HCT116 (cell line): ENCODE measurements at regions not wholly inside any gene's neighbourhood (a gene's known extent, or its start where the extent isn't known, plus 50 kb on each side); places are given as distances from the start of the nearest gene placed in this dataset.

ENCODE experiments used
- ATAC-seq: fragments of 200-7000 bp; cut with Tn5 transposase; 2 replicates; pipeline ENCODE4 v1.9.1; 2020; ENCODE audit warnings: mild to moderate bottlenecking, moderate library complexity
- BruUV-seq: library from RNA; stranded (reverse); fragments of 400-500 nt; replicated peaks from 2 replicates; lab custom pipeline; 2021; lab: Mats Ljungman, UMichigan
- CTCF ChIA-PET: fragments of 300-600 bp; sonication (Branson Sonifier 250); formaldehyde crosslinking; loops from one replicate; lab custom pipeline; 2021; ENCODE audit warnings: antibody characterized with exemption; lab: Charles Lee
- POLR2A ChIA-PET: fragments of 300-600, 350-600 bp; sonication (Branson Sonifier 250); formaldehyde crosslinking; loops from one replicate; lab custom pipeline; 2021; ENCODE audit warnings: antibody characterized with exemption; lab: Charles Lee
- RAD21 ChIA-PET, 2 experiments: fragments of 300-600 bp; sonication (Branson Sonifier 250); formaldehyde crosslinking; loops; one replicate each; lab custom pipeline; 2023; ENCODE audit warnings: low total read pairs in 2 of 2; ENCODE audit not compliant: uncharacterized antibody in 2 of 2, unreplicated experiment in 2 of 2, low non-redundant PET in 1 of 2; lab: Charles Lee
- DNase-seq: peaks from one replicate; pipeline ENCODE4 v3.0.0-alpha.2; 2010; ENCODE audit warnings: low read depth, low spot score
- H2AFZ ChIP-seq: fragments of 200-600 bp; shearing (Covaris generic), sonication (generic); 2 replicates; pipeline ENCODE4 v1.6.1; 2017; ENCODE audit warnings: low read depth, mixed run types, mixed read lengths, antibody characterized with exemption, low read length; ENCODE audit not compliant: poor library complexity, severe bottlenecking
- H3K27ac ChIP-seq: 2 replicates; pipeline ENCODE4 v1.5.1; 2012; ENCODE audit warnings: low read depth, low read length
- H3K27me3 ChIP-seq: fragments of 200-600 bp; sonication (generic); 2 replicates; pipeline ENCODE4 v1.6.1; 2016; ENCODE audit warnings: mixed run types, low read length, mixed read lengths; ENCODE audit not compliant: insufficient read depth
- H3K36me3 ChIP-seq, 2 experiments: fragments of 200-500 bp in 1 of 2; fragments of 200-600 bp in 1 of 2; sonication (Bioruptor generic) in 1 of 2; sonication (generic) in 1 of 2; 2 replicates each; pipeline versions ENCODE4 v1.5.1 to v1.6.1; 2014 to 2016; ENCODE audit warnings: low read length in 2 of 2, inconsistent platforms in 1 of 2, mixed read lengths in 1 of 2, mixed run types in 1 of 2; ENCODE audit not compliant: insufficient read depth in 2 of 2, control insufficient read depth in 1 of 2
- H3K4me1 ChIP-seq, 2 experiments: fragments of 200-600 bp in 1 of 2; sonication (generic) in 1 of 2; 2 replicates each; pipeline versions ENCODE4 v1.5.1 to v1.6.1; 2012 to 2017; ENCODE audit warnings: low read length in 2 of 2, inconsistent platforms in 1 of 2, mild to moderate bottlenecking in 1 of 2, mixed read lengths in 1 of 2, mixed run types in 1 of 2, moderate library complexity in 1 of 2; ENCODE audit not compliant: insufficient read depth in 2 of 2, control insufficient read depth in 1 of 2
- H3K4me2 ChIP-seq: fragments of 200-600 bp; sonication (generic); 2 replicates; pipeline ENCODE4 v1.6.1; 2017; ENCODE audit warnings: mixed run types, low read length, mixed read lengths
- H3K4me3 ChIP-seq, 2 experiments: fragments of 200-600 bp in 1 of 2; sonication (generic) in 1 of 2; replicated peaks in 1 of 2; 2 replicates each; pipeline ENCODE4 v1.5.1; 2011 to 2016; ENCODE audit warnings: low read length in 2 of 2, control low read depth in 1 of 2, low read depth in 1 of 2, mild to moderate bottlenecking in 1 of 2, mixed read lengths in 1 of 2, mixed run types in 1 of 2
- H3K79me2 ChIP-seq: fragments of 200-600 bp; sonication (generic); 2 replicates; pipeline ENCODE4 v1.6.1; 2017; ENCODE audit warnings: mild to moderate bottlenecking, mixed run types, low read length, moderate library complexity, mixed read lengths; ENCODE audit not compliant: insufficient read depth
- H3K9ac ChIP-seq: fragments of 200-600 bp; sonication (generic); 2 replicates; pipeline ENCODE4 v1.6.1; 2016; ENCODE audit warnings: low read length, mixed read lengths
- H3K9me2 ChIP-seq: fragments of 200-600 bp; sonication (generic), shearing (Covaris generic); 2 replicates; pipeline ENCODE4 v1.6.1; 2017; ENCODE audit warnings: mixed run types, mild to moderate bottlenecking, moderate library complexity; ENCODE audit not compliant: insufficient read depth
- H3K9me3 ChIP-seq, 2 experiments: fragments of 200-500 bp in 1 of 2; fragments of 200-600 bp in 1 of 2; sonication (Bioruptor generic) in 1 of 2; sonication (generic) in 1 of 2; 2 replicates each; pipeline ENCODE4 v1.6.1; 2014 to 2017; ENCODE audit warnings: low read length in 2 of 2, mixed read lengths in 2 of 2, inconsistent platforms in 1 of 2, low read depth in 1 of 2, mild to moderate bottlenecking in 1 of 2, mixed run types in 1 of 2, moderate library complexity in 1 of 2; ENCODE audit not compliant: control insufficient read depth in 1 of 2, insufficient read depth in 1 of 2
- H4K20me1 ChIP-seq: fragments of 200-600 bp; sonication (generic), shearing (Covaris generic); 2 replicates; pipeline ENCODE4 v1.6.1; 2017; ENCODE audit warnings: mixed run types, mild to moderate bottlenecking, moderate library complexity; ENCODE audit not compliant: insufficient read depth
- CBX3 ChIP-seq: IDR thresholded peaks from 2 replicates; pipeline ENCODE4 v1.6.1; 2012; ENCODE audit warnings: low read depth
- CEBPB ChIP-seq: IDR thresholded peaks from 2 replicates; pipeline ENCODE4 v1.6.1; 2012; ENCODE audit warnings: low read depth
- EGR1 ChIP-seq: IDR thresholded peaks from 2 replicates; pipeline ENCODE4 v1.6.1; 2012; ENCODE audit warnings: low read depth
- ELF1 ChIP-seq: IDR thresholded peaks from 2 replicates; pipeline ENCODE4 v1.6.1; 2012; ENCODE audit warnings: low read depth, borderline replicate concordance
- EZH2 ChIP-seq: fragments of 200-600 bp; sonication (generic); IDR thresholded peaks from 2 replicates; pipeline ENCODE4 v1.6.1; 2017; ENCODE audit warnings: antibody characterized with exemption, mixed run types
- EZH2phosphoT487 ChIP-seq: fragments of 200-600 bp; IDR thresholded peaks from 2 replicates; pipeline ENCODE4 v1.6.1; 2018; ENCODE audit warnings: antibody characterized with exemption, borderline replicate concordance
- JUND ChIP-seq: IDR thresholded peaks from 2 replicates; pipeline ENCODE4 v1.6.1; 2012
- POLR2A ChIP-seq: IDR thresholded peaks from 2 replicates; pipeline ENCODE4 v1.7.0; 2011; ENCODE audit warnings: borderline replicate concordance; ENCODE audit not compliant: insufficient read depth, insufficient read length; ENCODE audit errors: extremely low read depth
- RAD21 ChIP-seq: IDR thresholded peaks from 2 replicates; pipeline ENCODE4 v1.6.1; 2012; ENCODE audit warnings: low read depth, mild to moderate bottlenecking
- SIN3A ChIP-seq: IDR thresholded peaks from 2 replicates; pipeline ENCODE4 v1.6.1; 2012; ENCODE audit warnings: low read depth
- SP1 ChIP-seq: IDR thresholded peaks from 2 replicates; pipeline ENCODE4 v1.6.1; 2012; ENCODE audit warnings: low read depth
- SRF ChIP-seq: IDR thresholded peaks from 2 replicates; pipeline ENCODE4 v1.6.1; 2012; ENCODE audit warnings: low read depth
- TCF7L2 ChIP-seq: IDR thresholded peaks from 2 replicates; pipeline ENCODE4 v1.7.0; 2011; ENCODE audit warnings: borderline replicate concordance, inconsistent platforms; ENCODE audit not compliant: insufficient read depth, insufficient read length; ENCODE audit errors: extremely low read depth
- YY1 ChIP-seq: IDR thresholded peaks from 2 replicates; pipeline ENCODE4 v1.6.1; 2011; ENCODE audit warnings: low read length, low read depth, moderate library complexity, mild to moderate bottlenecking; ENCODE audit not compliant: insufficient replicate concordance; ENCODE audit errors: extremely low read depth
- ZNF274 ChIP-seq: fragments of 200-500 bp; sonication (Bioruptor generic); IDR thresholded peaks from 2 replicates; pipeline ENCODE4 v1.6.1; 2014; ENCODE audit warnings: mild to moderate bottlenecking, low read depth, low read length, inconsistent platforms
- intact Hi-C: fragments of 100-400 bp; cut with micrococcal nuclease; formaldehyde crosslinking; loops from 2 replicates; pipeline ENCODE4 v1.10.0; 2022
- TF ChIP-seq, protein P1 (sequence below): IDR thresholded peaks from 2 replicates; pipeline ENCODE4 v1.6.1; 2011; ENCODE audit warnings: mild to moderate bottlenecking, low read length, moderate library complexity; ENCODE audit not compliant: insufficient replicate concordance; ENCODE audit errors: extremely low read depth
- TF ChIP-seq, protein P2 (sequence below): IDR thresholded peaks from 2 replicates; pipeline ENCODE4 v1.6.1; 2012

DNA sequence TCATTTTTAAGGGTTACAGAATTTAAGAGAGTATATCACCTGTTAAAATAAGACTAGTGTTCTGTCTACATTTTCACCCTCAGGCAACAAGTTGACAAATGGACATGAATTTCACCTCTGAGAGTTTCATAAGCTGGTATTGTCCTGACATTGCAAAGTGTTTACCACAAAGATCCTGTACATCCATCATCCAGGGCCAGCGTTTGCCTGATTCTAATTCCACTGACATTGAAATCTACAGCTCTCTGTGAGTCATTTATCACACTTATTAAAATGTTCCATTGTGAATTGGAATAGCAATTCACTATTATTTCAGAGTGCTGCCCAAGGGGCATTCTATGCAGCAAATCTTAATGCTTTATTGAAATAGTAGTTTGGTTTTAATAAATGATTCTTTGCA lies 1499.4 kb upstream of the PCDH7 start:
- Histone ChIP-seq H3K9me2 (no peaks in the 10 kb centered on the region), H3K79me2 (no peaks in the 10 kb centered on the region), H3K9ac (no peak overlapping the region), H3K4me1 (no peaks in the 10 kb centered on the region), H4K20me1 (no peaks in the 10 kb centered on the region), H2AFZ (no peak overlapping the region), H3K27ac (no peak overlapping the region), H3K4me2 (no peak overlapping the region), H3K4me3 (no peak overlapping the region), H3K36me3 (no peaks in the 10 kb centered on the region), H3K9me3 (no peaks in the 10 kb centered on the region), H3K27me3 (no peaks in the 10 kb centered on the region)
- ATAC-seq (no peak), DNase-seq (no peak)
- ChIA-PET RAD21 (no interaction called here), POLR2A (no interaction called here), CTCF (no interaction called here)
- intact Hi-C loops = no loop called here
- no peak for TF ChIP-seq SIN3A
- no peak for TF ChIP-seq TCF7L2
- TF ChIP-seq CEBPB = no peak
- no peak for TF ChIP-seq SP1
- no peak for TF ChIP-seq CBX3
- TF ChIP-seq, protein P1, sequence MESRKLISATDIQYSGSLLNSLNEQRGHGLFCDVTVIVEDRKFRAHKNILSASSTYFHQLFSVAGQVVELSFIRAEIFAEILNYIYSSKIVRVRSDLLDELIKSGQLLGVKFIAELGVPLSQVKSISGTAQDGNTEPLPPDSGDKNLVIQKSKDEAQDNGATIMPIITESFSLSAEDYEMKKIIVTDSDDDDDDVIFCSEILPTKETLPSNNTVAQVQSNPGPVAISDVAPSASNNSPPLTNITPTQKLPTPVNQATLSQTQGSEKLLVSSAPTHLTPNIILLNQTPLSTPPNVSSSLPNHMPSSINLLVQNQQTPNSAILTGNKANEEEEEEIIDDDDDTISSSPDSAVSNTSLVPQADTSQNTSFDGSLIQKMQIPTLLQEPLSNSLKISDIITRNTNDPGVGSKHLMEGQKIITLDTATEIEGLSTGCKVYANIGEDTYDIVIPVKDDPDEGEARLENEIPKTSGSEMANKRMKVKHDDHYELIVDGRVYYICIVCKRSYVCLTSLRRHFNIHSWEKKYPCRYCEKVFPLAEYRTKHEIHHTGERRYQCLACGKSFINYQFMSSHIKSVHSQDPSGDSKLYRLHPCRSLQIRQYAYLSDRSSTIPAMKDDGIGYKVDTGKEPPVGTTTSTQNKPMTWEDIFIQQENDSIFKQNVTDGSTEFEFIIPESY = no peak
- TF ChIP-seq EZH2phosphoT487 = no peak
- BruUV-seq = no TSS peak

DNA sequence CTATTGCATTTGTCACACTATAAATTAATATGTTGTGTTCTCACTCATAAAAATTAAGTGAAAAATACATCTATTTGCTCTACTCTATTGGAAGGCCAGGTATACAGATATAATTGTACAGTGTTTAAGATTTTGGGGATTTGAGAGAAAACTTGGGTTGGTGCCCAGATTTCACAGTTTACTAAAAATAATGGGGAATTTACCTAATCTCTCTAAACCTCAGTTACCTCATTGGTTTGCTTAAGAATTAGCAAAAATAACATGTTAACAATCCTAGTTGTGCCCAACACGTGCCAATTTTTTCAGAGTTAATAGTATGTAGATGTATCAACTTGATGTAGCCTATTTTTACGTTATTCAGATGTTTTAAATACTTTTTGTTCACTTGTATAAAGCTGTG lies 1495.3 kb upstream of the PCDH7 start:
- Histone ChIP-seq H3K9me3 (no peaks in the 10 kb centered on the region), H3K4me2 (no peak overlapping the region), H3K36me3 (no peaks in the 10 kb centered on the region), H3K9me2 (no peaks in the 10 kb centered on the region), H3K4me1 (no peaks in the 10 kb centered on the region), H3K27me3 (no peaks in the 10 kb centered on the region), H3K27ac (no peak overlapping the region), H4K20me1 (no peaks in the 10 kb centered on the region), H3K4me3 (no peak overlapping the region), H2AFZ (peak overlapping the region; percentile 7), H3K79me2 (no peaks in the 10 kb centered on the region), H3K9ac (no peak overlapping the region)
- ATAC-seq (no peak), DNase-seq (no peak)
- no TSS peak for BruUV-seq
- intact Hi-C loops = no loop called here
- CTCF ChIA-PET = no interaction called here
- RAD21 ChIA-PET = no interaction called here
- POLR2A ChIA-PET = no interaction called here
- TF ChIP-seq, protein P2, sequence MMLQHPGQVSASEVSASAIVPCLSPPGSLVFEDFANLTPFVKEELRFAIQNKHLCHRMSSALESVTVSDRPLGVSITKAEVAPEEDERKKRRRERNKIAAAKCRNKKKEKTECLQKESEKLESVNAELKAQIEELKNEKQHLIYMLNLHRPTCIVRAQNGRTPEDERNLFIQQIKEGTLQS = no peak
- no peak for TF ChIP-seq SRF
- no peak for TF ChIP-seq CEBPB
- TF ChIP-seq RAD21 = no peak
- TF ChIP-seq ELF1 = no peak
- TF ChIP-seq POLR2A = no peak
- TF ChIP-seq EGR1 = no peak
- TF ChIP-seq, protein P1 = no peak
- no peak for TF ChIP-seq EZH2phosphoT487
- no peak for TF ChIP-seq YY1
- TF ChIP-seq EZH2 = no peak
- no peak for TF ChIP-seq JUND
- no peak for TF ChIP-seq ZNF274
